Mucosa of descending colon (tissue), 3 donors: ENCODE measurements at regions not wholly inside any gene's neighbourhood (a gene's known extent, or its start where the extent isn't known, plus 50 kb on each side); places are given as distances from the start of the nearest gene placed in this dataset.
A peak's percentile ranks its signal among the peaks of the same experiment; 100 is the strongest.
"Not testable (repeated sequence)": the region's sequence is repeated elsewhere in the genome, so short reads cannot be mapped to it uniquely, and the experiment has no call there.

Source experiments
- ATAC-seq: fragments of 200-7000 bp; cut with Tn5 transposase; one replicate; pipeline ENCODE4 v1.9.1; 2020; ENCODE audit warnings: mild to moderate bottlenecking, moderate library complexity
- DNase-seq, 3 donors: peaks; one replicate each; pipeline ENCODE4 v3.0.0-alpha.2; 2020
- H3K36me3 ChIP-seq: fragments of 200-600 bp; one replicate; pipeline ENCODE4 v1.8.0; 2021; ENCODE audit warnings: low read depth, mild to moderate bottlenecking
- H3K4me1 ChIP-seq: fragments of 200-600 bp; one replicate; pipeline ENCODE4 v1.8.0; 2021; ENCODE audit warnings: low read depth, mild to moderate bottlenecking
- H3K4me3 ChIP-seq: fragments of 200-600 bp; one replicate; pipeline ENCODE4 v1.8.0; 2021; ENCODE audit warnings: mild to moderate bottlenecking
- H3K9me3 ChIP-seq: fragments of 200-600 bp; one replicate; pipeline ENCODE4 v1.8.0; 2021; ENCODE audit warnings: mild to moderate bottlenecking
- intact Hi-C, 2 donors: fragments of 100-400 bp; cut with DNase I in 1 of 2; cut with micrococcal nuclease in 1 of 2; formaldehyde crosslinking; loops; one replicate each; pipeline versions ENCODE4 v1.11.0 to v1.11.1; 2022; cut with DNase I, micrococcal nuclease
- TF ChIP-seq, protein P1 (sequence below): fragments of 200-600 bp; IDR thresholded peaks from one replicate; pipeline ENCODE4 v1.8.0; 2022; ENCODE audit warnings: antibody characterized with exemption, mild to moderate bottlenecking
- donor health status: DM: no; HTN: no; CAD: no; lungs with moderate emphysema.
- donor health status: DM: no; HTN: no; CAD: no.
- donor health status: DM: no; HTN: yes; CAD: no.

DNA sequence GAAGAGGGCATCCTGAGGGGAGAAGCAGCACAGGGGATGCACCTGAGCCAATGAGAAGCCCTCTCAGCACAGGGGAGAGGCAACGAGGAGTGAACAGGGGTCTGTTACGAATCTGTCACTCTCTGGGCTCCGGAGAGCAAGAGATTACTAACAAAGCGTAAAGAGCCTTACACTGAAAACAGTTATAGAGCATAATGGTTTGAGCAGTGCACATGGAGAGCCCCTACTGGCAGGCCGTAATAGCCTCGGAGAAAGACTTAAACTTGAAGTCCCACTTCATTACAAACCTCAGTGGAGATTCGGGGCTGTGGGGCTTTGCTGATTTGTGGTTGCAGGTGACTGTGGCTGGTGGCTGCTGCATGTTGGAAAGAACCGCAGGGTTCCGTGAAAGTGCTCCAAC, 271.5 kb upstream of the TMC3 start:
- DNase-seq, result no peak
- no peaks in the 10 kb centered on the region for H3K4me1 ChIP-seq
- TF ChIP-seq, protein P1, sequence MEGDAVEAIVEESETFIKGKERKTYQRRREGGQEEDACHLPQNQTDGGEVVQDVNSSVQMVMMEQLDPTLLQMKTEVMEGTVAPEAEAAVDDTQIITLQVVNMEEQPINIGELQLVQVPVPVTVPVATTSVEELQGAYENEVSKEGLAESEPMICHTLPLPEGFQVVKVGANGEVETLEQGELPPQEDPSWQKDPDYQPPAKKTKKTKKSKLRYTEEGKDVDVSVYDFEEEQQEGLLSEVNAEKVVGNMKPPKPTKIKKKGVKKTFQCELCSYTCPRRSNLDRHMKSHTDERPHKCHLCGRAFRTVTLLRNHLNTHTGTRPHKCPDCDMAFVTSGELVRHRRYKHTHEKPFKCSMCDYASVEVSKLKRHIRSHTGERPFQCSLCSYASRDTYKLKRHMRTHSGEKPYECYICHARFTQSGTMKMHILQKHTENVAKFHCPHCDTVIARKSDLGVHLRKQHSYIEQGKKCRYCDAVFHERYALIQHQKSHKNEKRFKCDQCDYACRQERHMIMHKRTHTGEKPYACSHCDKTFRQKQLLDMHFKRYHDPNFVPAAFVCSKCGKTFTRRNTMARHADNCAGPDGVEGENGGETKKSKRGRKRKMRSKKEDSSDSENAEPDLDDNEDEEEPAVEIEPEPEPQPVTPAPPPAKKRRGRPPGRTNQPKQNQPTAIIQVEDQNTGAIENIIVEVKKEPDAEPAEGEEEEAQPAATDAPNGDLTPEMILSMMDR, result no peak
- H3K36me3 ChIP-seq, result no peaks in the 10 kb centered on the region
- no peak for ATAC-seq
- no peak overlapping the region for H3K4me3 ChIP-seq
- intact Hi-C loops, result no loop called here
- H3K9me3 ChIP-seq, result no peaks in the 10 kb centered on the region

DNA sequence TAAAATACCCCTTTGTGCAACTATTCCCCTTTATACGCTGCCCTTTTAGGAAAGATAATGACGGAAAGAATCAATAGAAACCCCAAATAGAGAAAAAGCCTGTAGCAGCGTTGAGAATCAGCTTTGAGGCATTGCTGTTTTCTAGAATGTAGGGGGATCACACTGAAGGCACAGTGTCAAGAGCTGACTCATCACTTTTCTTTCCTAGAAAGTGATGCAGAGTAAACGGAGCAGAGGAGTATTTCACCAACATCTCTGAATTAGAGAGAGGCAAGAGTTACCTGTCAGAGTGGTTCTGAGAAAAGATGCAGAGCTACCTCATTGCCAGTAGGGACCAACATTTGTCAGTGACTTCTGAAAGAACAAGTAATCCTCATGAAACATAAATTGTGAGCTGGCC, 269.8 kb upstream of the TMC3 start:
- TF ChIP-seq, protein P1, result no peak
- ATAC-seq, result no peak

GRCh38 chr15:81642451-81642990, 268.5 kb upstream of the TMC3 start:
- no peaks in the 10 kb centered on the region for H3K36me3 ChIP-seq
- ATAC-seq, result peak; percentile 36
- peak in 1 of 3 donors; percentile 5 for DNase-seq
- H3K4me1 ChIP-seq, result no peaks in the 10 kb centered on the region
- TF ChIP-seq, protein P1, result no peak
- H3K4me3 ChIP-seq, result no peak overlapping the region
- H3K9me3 ChIP-seq, result no peaks in the 10 kb centered on the region
- intact Hi-C loops, result no loop called here

More for the DNA sequence above, 269.8 kb upstream of the TMC3 start:
- no peak for DNase-seq
- intact Hi-C loops, result no loop called here
- Histone ChIP-seq H3K4me1 (no peaks in the 10 kb centered on the region), H3K36me3 (no peaks in the 10 kb centered on the region), H3K9me3 (no peaks in the 10 kb centered on the region), H3K4me3 (no peak overlapping the region)

GRCh38 chr15:81636064-81636463, 262.1 kb upstream of the TMC3 start:
- H3K36me3 ChIP-seq, H3K4me1 ChIP-seq, H3K4me3 ChIP-seq, ATAC-seq, intact Hi-C loops, DNase-seq, H3K9me3 ChIP-seq: not testable (repeated sequence)

DNA sequence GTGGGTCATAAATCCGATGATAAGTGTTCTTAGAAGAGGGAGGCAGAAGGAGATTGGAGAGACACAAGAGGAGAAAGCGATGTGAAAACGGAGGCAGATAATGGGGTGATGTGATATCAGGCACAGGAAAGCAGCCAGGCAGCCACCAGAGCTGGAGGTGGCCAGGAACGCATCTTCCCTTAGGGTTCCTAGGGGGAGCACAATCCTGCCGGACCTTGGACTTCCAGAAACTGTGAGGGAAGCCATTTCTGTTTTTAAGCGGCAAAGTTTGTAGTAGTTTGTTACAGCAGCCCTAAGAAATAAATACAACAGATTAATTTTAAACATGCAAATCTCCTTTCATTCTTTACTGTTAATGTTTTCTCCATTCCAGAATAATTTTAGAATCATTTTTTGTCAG, 259.9 kb upstream of the TMC3 start:
- Histone ChIP-seq H3K4me1 (no peaks in the 10 kb centered on the region), H3K4me3 (no peak overlapping the region), H3K9me3 (no peaks in the 10 kb centered on the region), H3K36me3 (no peaks in the 10 kb centered on the region)
- TF ChIP-seq, protein P1, result no peak
- no peak for DNase-seq
- ATAC-seq, result no peak
- intact Hi-C loops, result no loop called here

DNA sequence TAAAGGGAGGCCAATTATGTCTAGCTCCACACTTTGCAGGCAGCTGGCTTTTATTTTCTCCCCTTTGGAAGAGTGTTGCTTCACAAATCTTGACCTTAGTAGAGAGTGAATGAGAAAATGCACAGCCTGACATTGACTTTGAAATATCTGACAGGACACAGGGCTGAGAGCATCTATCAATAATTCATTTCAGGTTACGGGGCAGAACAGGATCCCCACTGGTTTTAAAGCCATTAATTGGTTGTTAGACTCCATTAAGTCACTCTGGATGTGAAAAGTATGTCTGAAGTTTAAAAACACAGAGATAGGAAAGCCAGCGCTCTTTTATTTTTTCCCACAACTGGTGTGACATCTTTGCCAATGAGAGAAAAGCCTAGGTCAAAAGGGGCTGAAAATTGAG, 251.9 kb upstream of the TMC3 start:
- ATAC-seq (no peak), DNase-seq (no peak)
- H3K4me3 ChIP-seq, result no peak overlapping the region
- H3K9me3 ChIP-seq, result no peaks in the 10 kb centered on the region
- no peaks in the 10 kb centered on the region for H3K4me1 ChIP-seq
- H3K36me3 ChIP-seq, result no peaks in the 10 kb centered on the region
- intact Hi-C loops, result no loop called here
- TF ChIP-seq, protein P1, result no peak
